Sigmoid colon (tissue), 6 donors: ENCODE measurements at regions not wholly inside any gene's neighbourhood (a gene's known extent, or its start where the extent isn't known, plus 50 kb on each side); places are given as distances from the start of the nearest gene placed in this dataset.

Experiments used
- DNase-seq: peaks from one replicate; pipeline ENCODE4 v3.0.0-alpha.2; 2019
- H3K27ac ChIP-seq, 4 donors: fragments of 200-600 bp; sonication (generic); one replicate each; pipeline ENCODE4 v1.5.1; 2016 to 2019; ENCODE audit warnings: mild to moderate bottlenecking in 1 of 4
- H3K27me3 ChIP-seq, 3 donors: fragments of 200-600 bp; sonication (generic); one replicate each; pipeline ENCODE4 v1.5.1; 2019; ENCODE audit warnings: mild to moderate bottlenecking in 1 of 3
- H3K36me3 ChIP-seq, 4 donors: fragments of 200-600 bp; sonication (generic); one replicate each; pipeline ENCODE4 v1.5.1; 2016 to 2019
- H3K4me1 ChIP-seq, 4 donors: fragments of 200-600 bp; sonication (generic); one replicate each; pipeline ENCODE4 v1.5.1; 2017 to 2019
- H3K4me3 ChIP-seq, 4 donors: fragments of 200-600 bp; sonication (generic); one replicate each; pipeline ENCODE4 v1.5.1; 2017 to 2019; ENCODE audit warnings: mild to moderate bottlenecking in 2 of 4, moderate library complexity in 1 of 4
- H3K9me3 ChIP-seq, 4 donors: fragments of 200-600 bp in 3 of 4; sonication (generic) in 3 of 4; one replicate each; pipeline versions ENCODE4 v1.5.1 to v1.6.1; 2013 to 2019
- CTCF ChIP-seq, 4 experiments: fragments of 450-650 bp in 3 of 4; fragments of 200-600 bp in 1 of 4; IDR thresholded peaks; one replicate each; pipeline ENCODE4 v1.5.1; 2016 to 2019; ENCODE audit warnings: antibody characterized with exemption in 4 of 4, mild to moderate bottlenecking in 3 of 4, moderate library complexity in 2 of 4
- EP300 ChIP-seq, 4 donors: sonication (generic); formaldehyde crosslinking; IDR thresholded peaks; one replicate each; pipeline ENCODE4 v1.6.1; 2017; ENCODE audit warnings: antibody characterized with exemption in 4 of 4
- POLR2A ChIP-seq, 2 donors: fragments of 450-650 bp; IDR thresholded peaks; one replicate each; pipeline ENCODE4 v1.6.1; 2016; ENCODE audit warnings: antibody characterized with exemption in 2 of 2, mild to moderate bottlenecking in 2 of 2, moderate library complexity in 2 of 2
- POLR2AphosphoS5 ChIP-seq, 4 donors: sonication (generic); formaldehyde crosslinking; IDR thresholded peaks; one replicate each; pipeline ENCODE4 v1.6.1; 2017; ENCODE audit warnings: antibody characterized with exemption in 4 of 4
- WGBS, 2 donors: extraction: QIAGEN DNeasy Blood & Tissue Kit; methylation state at CpG; one replicate each; pipeline ENCODE4 v1.1.7; 2013; 5-methylcytosine and 5-hydroxymethylcytosine counted together
- intact Hi-C: fragments of 100-400 bp; cut with DNase I; formaldehyde crosslinking; loops from one replicate; pipeline ENCODE4 v1.15.1; 2023
- donor health status: healthy with polysubstance abuse.
- donor health status: healthy.

GRCh38 chr5:172574871-172575223 is 66.2 kb upstream of the NEURL1B start:
- peaks cover 0 to 32% (median 14%) of the 10 kb centered on the region in 4 donors for H3K4me1 ChIP-seq
- intact Hi-C loops: no loop called here
- H3K27ac ChIP-seq: peak overlapping the region in 2 of 4 donors; percentile 8 to 16
- TF ChIP-seq CTCF (IDR thresholded peaks at IDR 0.05) (no peak), EP300 (IDR thresholded peaks at IDR 0.05) (no peak), POLR2A (IDR thresholded peaks at IDR 0.05) (no peak)
- no peaks in the 10 kb centered on the region for H3K27me3 ChIP-seq
- H3K4me3 ChIP-seq: no peak overlapping the region
- no peaks in the 10 kb centered on the region for H3K36me3 ChIP-seq
- H3K9me3 ChIP-seq: no peaks in the 10 kb centered on the region
- 47 to 70% methylated on average over 3 of the region's 3 CpGs for WGBS, 2 donors
- DNase-seq: no peak

DNA sequence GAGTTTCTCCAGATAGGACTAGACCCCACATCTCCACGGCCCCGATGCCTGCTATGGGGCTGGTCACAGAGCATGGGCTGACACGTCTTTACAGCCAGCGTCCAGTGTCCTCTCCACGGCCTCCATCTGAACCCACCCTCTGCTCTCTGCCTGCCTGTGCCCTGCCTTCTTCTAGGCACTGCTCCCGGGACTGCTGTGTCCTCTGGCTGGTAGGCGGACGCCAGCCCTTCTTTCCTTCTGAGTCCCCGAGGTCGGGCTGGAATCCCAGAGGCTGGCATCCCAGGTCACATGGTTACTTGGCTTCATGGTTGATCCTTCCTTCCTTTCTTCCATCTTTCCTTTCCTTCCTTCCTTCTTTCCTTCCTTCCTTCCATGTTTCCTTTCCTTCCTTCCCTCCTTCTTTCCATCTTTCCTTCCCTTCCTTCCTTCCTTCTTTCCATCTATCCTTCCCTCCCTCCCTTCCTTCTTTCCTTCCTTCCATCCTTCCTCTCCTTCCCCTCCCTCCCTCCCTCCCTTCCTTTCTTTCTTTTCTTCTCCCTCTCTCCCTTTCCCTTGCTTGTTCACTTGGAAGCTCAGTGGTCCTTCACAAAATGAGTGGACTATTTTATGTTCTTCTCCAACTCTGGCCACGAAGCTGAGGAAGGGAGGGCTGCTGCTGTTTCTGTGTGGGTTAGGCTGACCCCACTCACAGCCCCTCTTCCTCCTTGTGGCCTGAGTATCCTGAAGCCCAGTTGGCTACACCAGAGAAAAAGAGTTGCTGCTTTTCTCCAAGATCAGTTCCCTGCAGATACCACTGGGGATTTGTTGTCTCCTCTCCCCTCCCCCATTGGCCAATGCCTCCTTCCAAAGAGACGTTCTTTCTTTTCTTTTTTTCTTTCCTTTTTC is 66.8 kb upstream of the NEURL1B start:
- DNase-seq: no peak
- TF ChIP-seq POLR2AphosphoS5 (IDR thresholded peaks at IDR 0.05) (no peak), EP300 (IDR thresholded peaks at IDR 0.05) (no peak), CTCF (IDR thresholded peaks at IDR 0.05) (no peak), POLR2A (IDR thresholded peaks at IDR 0.05) (no peak)
- peaks cover 0 to 39% (median 18%) of the 10 kb centered on the region in 4 donors for H3K4me1 ChIP-seq
- peak overlapping the region in 2 of 4 donors; percentile 8 to 16 for H3K27ac ChIP-seq
- intact Hi-C loops: no loop called here
- H3K9me3 ChIP-seq: no peaks in the 10 kb centered on the region
- no peaks in the 10 kb centered on the region for H3K36me3 ChIP-seq
- 86 to 90% methylated on average over 12 of the region's 12 CpGs for WGBS, 2 donors
- no peak overlapping the region for H3K4me3 ChIP-seq
- no peaks in the 10 kb centered on the region for H3K27me3 ChIP-seq

DNA sequence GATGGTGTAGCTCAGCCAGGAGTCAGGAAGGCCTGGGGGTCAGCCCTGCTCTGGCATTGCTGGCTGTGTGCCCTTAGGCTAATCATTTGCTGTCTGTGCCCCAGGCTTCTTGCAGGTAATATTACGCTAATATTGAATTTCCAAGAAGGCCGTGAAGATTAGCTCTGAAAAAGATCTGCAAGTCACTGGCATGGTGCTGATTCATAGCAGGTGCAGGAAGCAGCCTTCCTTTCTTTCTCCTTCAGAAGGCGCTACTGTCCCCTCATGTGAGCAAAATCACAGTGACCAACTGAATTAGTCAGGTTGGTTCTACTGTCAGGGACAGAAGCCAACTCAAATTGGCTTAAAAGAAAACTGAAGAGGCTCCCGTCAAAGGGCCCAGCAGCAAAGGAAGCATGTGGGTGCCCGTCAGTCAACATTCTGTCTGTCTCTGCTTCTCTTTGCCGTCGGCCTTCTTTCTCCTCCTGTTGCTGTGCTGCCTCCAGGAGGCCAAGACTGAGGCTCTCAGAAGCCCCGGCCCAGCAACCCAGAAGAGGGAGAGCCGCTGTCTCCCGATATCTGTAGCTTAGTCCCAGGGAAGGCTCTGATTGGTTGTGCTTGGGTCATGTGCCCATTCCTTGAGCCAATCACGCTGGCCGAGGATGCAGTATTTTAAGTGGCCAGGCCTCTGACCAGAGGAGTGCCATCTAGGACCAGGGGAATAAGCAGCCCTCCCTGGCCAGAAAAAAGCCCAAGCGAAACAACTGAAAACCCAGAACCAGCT is 67.8 kb upstream of the NEURL1B start:
- peaks cover 0 to 39% (median 18%) of the 10 kb centered on the region in 4 donors for H3K4me1 ChIP-seq
- TF ChIP-seq POLR2AphosphoS5 (IDR thresholded peaks at IDR 0.05) (no peak), CTCF (IDR thresholded peaks at IDR 0.05) (no peak), EP300 (IDR thresholded peaks at IDR 0.05) (no peak), POLR2A (IDR thresholded peaks at IDR 0.05) (no peak)
- intact Hi-C loops: no loop called here
- no peaks in the 10 kb centered on the region for H3K9me3 ChIP-seq
- DNase-seq: no peak
- no peaks in the 10 kb centered on the region for H3K27me3 ChIP-seq
- 87 to 94% methylated on average over 13 of the region's 13 CpGs for WGBS, 2 donors
- H3K27ac ChIP-seq: peak overlapping the region in 1 of 4 donors; percentile 16
- H3K4me3 ChIP-seq: no peak overlapping the region
- H3K36me3 ChIP-seq: no peaks in the 10 kb centered on the region

- intact Hi-C loops: no loop called here
- Histone ChIP-seq H3K9me3 (no peaks in the 10 kb centered on the region), H3K4me3 (no peak overlapping the region), H3K27me3 (no peaks in the 10 kb centered on the region), H3K27ac (no peak overlapping the region), H3K4me1 (peaks cover 0 to 39% (median 18%) of the 10 kb centered on the region in 4 donors), H3K36me3 (no peaks in the 10 kb centered on the region)
- no peak for DNase-seq
- WGBS, 2 donors: 74 to 95% methylated on average over 3 of the region's 3 CpGs
- TF ChIP-seq POLR2AphosphoS5 (IDR thresholded peaks at IDR 0.05) (no peak), CTCF (IDR thresholded peaks at IDR 0.05) (no peak), POLR2A (IDR thresholded peaks at IDR 0.05) (no peak), EP300 (IDR thresholded peaks at IDR 0.05) (no peak)
Observed at GRCh38 chr5:172572440-172572839, 68.6 kb upstream of the NEURL1B start.
